DND-41 (cell line): ENCODE measurements at regions not wholly inside any gene's neighbourhood (a gene's known extent, or its start where the extent isn't known, plus 50 kb on each side); places are given as distances from the start of the nearest gene placed in this dataset.
"Not testable (repeated sequence)": the region's sequence is repeated elsewhere in the genome, so short reads cannot be mapped to it uniquely, and the experiment has no call there.

ENCODE experiments used
- CTCF ChIP-seq: IDR thresholded peaks from 2 replicates; pipeline ENCODE4 v1.5.1; 2012; ENCODE audit warnings: borderline replicate concordance, low read length, moderate library complexity, mild to moderate bottlenecking; ENCODE audit not compliant: poor library complexity, severe bottlenecking; ENCODE audit errors: extremely low read depth
- EZH2 ChIP-seq: IDR thresholded peaks from 3 replicates; pipeline ENCODE4 v1.6.1; 2012; ENCODE audit warnings: borderline replicate concordance, low read depth, mild to moderate bottlenecking, moderate library complexity, low read length, inconsistent platforms; ENCODE audit not compliant: severe bottlenecking

- TF ChIP-seq CTCF, EZH2: not testable (repeated sequence)
These were observed 85.4 kb upstream of the LPCAT1 start for GRCh38 chr5:1609111-1609510.
